T-cell (primary cell): ENCODE measurements at regions not wholly inside any gene's neighbourhood (a gene's known extent, or its start where the extent isn't known, plus 50 kb on each side); places are given as distances from the start of the nearest gene placed in this dataset.

Experiments used
- ATAC-seq, 4 experiments: fragments of 200-7000 bp in 3 of 4; fragments of 150-1000 bp in 1 of 4; cut with Tn5 transposase; replicated peaks in 1 of 4; 1 replicate in 3 of 4; 2 replicates in 1 of 4; pipeline ENCODE4 v1.10.0; 2021; ENCODE audit warnings: moderate library complexity in 3 of 4, mild to moderate bottlenecking in 2 of 4, moderate number of reproducible peaks in 1 of 4
- CTCF ChIA-PET, 2 donors: fragments of 300-600 bp; sonication (Branson Sonifier 250); formaldehyde crosslinking; loops; one replicate each; lab custom pipeline; 2022; ENCODE audit warnings: antibody characterized with exemption in 2 of 2; lab: Charles Lee
- POLR2A ChIA-PET, 2 donors: fragments of 300-600 bp; sonication (Branson Sonifier 250); formaldehyde crosslinking; loops; one replicate each; lab custom pipeline; 2022; ENCODE audit warnings: antibody characterized with exemption in 2 of 2; lab: Charles Lee
- DNase-seq, 35 experiments: peaks; one replicate each; pipeline versions ENCODE4 v3.0.0 to v3.0.0-alpha.2; 2013 to 2023
- H3K27ac ChIP-seq: one replicate; pipeline ENCODE4 v1.5.1; 2013; ENCODE audit warnings: low read length
- H3K27me3 ChIP-seq, 2 experiments: replicated peaks in 1 of 2; 1 replicate in 1 of 2; 2 replicates in 1 of 2; pipeline versions ENCODE4 v1.6.1 to v1.7.0; 2013; ENCODE audit warnings: low read length in 1 of 2, mixed read lengths in 1 of 2; ENCODE audit not compliant: control insufficient read depth in 2 of 2, insufficient read depth in 2 of 2; ENCODE audit errors: extremely low read depth in 1 of 2
- H3K36me3 ChIP-seq, 2 donors: 1 replicate in 1 of 2; 2 replicates in 1 of 2; pipeline versions ENCODE4 v1.6.1 to v1.7.0; 2013; ENCODE audit warnings: low read length in 1 of 2; ENCODE audit not compliant: control insufficient read depth in 2 of 2, insufficient read depth in 1 of 2; ENCODE audit errors: extremely low read depth in 1 of 2
- H3K4me1 ChIP-seq, 2 experiments: 1 replicate in 1 of 2; 2 replicates in 1 of 2; pipeline versions ENCODE4 v1.6.1 to v1.7.0; 2013; ENCODE audit warnings: low read length in 2 of 2, mixed read lengths in 1 of 2; ENCODE audit not compliant: insufficient read depth in 2 of 2, control insufficient read depth in 1 of 2; ENCODE audit errors: extremely low read depth in 1 of 2
- H3K4me3 ChIP-seq, 2 donors: 1 replicate in 1 of 2; 2 replicates in 1 of 2; pipeline versions ENCODE4 v1.5.1 to v1.7.0; 2013; ENCODE audit warnings: mild to moderate bottlenecking in 2 of 2, low read length in 1 of 2, moderate library complexity in 1 of 2; ENCODE audit not compliant: control insufficient read depth in 1 of 2; ENCODE audit errors: extremely low read depth in 1 of 2
- H3K9me3 ChIP-seq: 2 replicates; pipeline ENCODE4 v1.7.0; 2013
- H3K27ac Mint-ChIP-seq, 2 donors: one replicate each; pipeline ENCODE4 v1.8.0; 2020 to 2021; ENCODE audit warnings: mild to moderate bottlenecking in 2 of 2, mixed read lengths in 2 of 2
- H3K27me3 Mint-ChIP-seq, 2 donors: one replicate each; pipeline ENCODE4 v1.8.0; 2021 to 2022; ENCODE audit warnings: mixed read lengths in 2 of 2
- H3K36me3 Mint-ChIP-seq: one replicate; pipeline ENCODE4 v1.8.0; 2021; ENCODE audit warnings: mixed read lengths
- H3K4me1 Mint-ChIP-seq, 3 donors: one replicate each; pipeline ENCODE4 v1.8.0; 2020 to 2022; ENCODE audit warnings: mixed read lengths in 3 of 3, mild to moderate bottlenecking in 1 of 3
- H3K4me3 Mint-ChIP-seq, 3 donors: one replicate each; pipeline ENCODE4 v1.8.0; 2020 to 2022; ENCODE audit warnings: mild to moderate bottlenecking in 3 of 3, mixed read lengths in 3 of 3, moderate library complexity in 3 of 3
- H3K9me3 Mint-ChIP-seq, 3 donors: one replicate each; pipeline ENCODE4 v1.8.0; 2020 to 2022; ENCODE audit warnings: mixed read lengths in 3 of 3
- WGBS: methylation state at CpG from one replicate; pipeline ENCODE4 v1.1.5; 2013; ENCODE audit warnings: missing lambda C conversion rate; ENCODE audit not compliant: insufficient coverage; 5-methylcytosine and 5-hydroxymethylcytosine counted together

- no peaks in the 10 kb centered on the region for H3K36me3 Mint-ChIP-seq
- H3K4me1 Mint-ChIP-seq, result no peaks in the 10 kb centered on the region
- Histone ChIP-seq H3K27ac (no peak overlapping the region), H3K9me3 (no peaks in the 10 kb centered on the region), H3K4me3 (no peak overlapping the region), H3K27me3 (no peaks in the 10 kb centered on the region), H3K4me1 (no peaks in the 10 kb centered on the region), H3K36me3 (no peaks in the 10 kb centered on the region)
- peaks cover 0 to 4% of the 10 kb centered on the region in 2 donors for H3K27me3 Mint-ChIP-seq
- DNase-seq, result no peak
- no peak overlapping the region for H3K4me3 Mint-ChIP-seq
- no peaks in the 10 kb centered on the region for H3K9me3 Mint-ChIP-seq
- H3K27ac Mint-ChIP-seq, result no peak overlapping the region
- POLR2A ChIA-PET, result no interaction called here
- no CpG with 5 or more reads among the region's 1 CpG for WGBS
- CTCF ChIA-PET, result no interaction called here
- no peak for ATAC-seq
Observed at GRCh38 chr2:221653182-221653581, 81.1 kb upstream of the EPHA4 start.

GRCh38 chr2:221649051-221649775, 77.1 kb upstream of the EPHA4 start:
- DNase-seq (no peak), ATAC-seq (no peak)
- ChIA-PET CTCF (no interaction called here), POLR2A (no interaction called here)
- Mint-ChIP-seq H3K27me3 (peaks cover 0 to 3% of the 10 kb centered on the region in 2 donors), H3K27ac (no peak overlapping the region), H3K4me1 (no peaks in the 10 kb centered on the region), H3K9me3 (no peaks in the 10 kb centered on the region), H3K36me3 (no peaks in the 10 kb centered on the region), H3K4me3 (no peak overlapping the region)
- WGBS, result 86% methylated on average over 3 of the region's 5 CpGs
- no peaks in the 10 kb centered on the region for H3K27me3 ChIP-seq
- H3K4me1 ChIP-seq, result no peaks in the 10 kb centered on the region
- H3K9me3 ChIP-seq, result no peaks in the 10 kb centered on the region
- H3K36me3 ChIP-seq, result no peaks in the 10 kb centered on the region
- H3K27ac ChIP-seq, result no peak overlapping the region
- no peak overlapping the region for H3K4me3 ChIP-seq

- ChIA-PET POLR2A (no interaction called here), CTCF (no interaction called here)
- Mint-ChIP-seq H3K27me3 (peaks cover 0 to 3% of the 10 kb centered on the region in 2 donors), H3K27ac (no peak overlapping the region), H3K9me3 (peaks cover 0 to 5% (median 3%) of the 10 kb centered on the region in 3 donors), H3K4me3 (no peak overlapping the region), H3K4me1 (no peaks in the 10 kb centered on the region), H3K36me3 (no peaks in the 10 kb centered on the region)
- Histone ChIP-seq H3K36me3 (no peaks in the 10 kb centered on the region), H3K4me3 (no peak overlapping the region), H3K27me3 (no peaks in the 10 kb centered on the region), H3K9me3 (no peaks in the 10 kb centered on the region), H3K27ac (no peak overlapping the region), H3K4me1 (no peaks in the 10 kb centered on the region)
- DNase-seq (no peak), ATAC-seq (no peak)
- WGBS, result 100% methylated on average over 3 of the region's 3 CpGs
Observed at GRCh38 chr2:221642447-221642846, 70.3 kb upstream of the EPHA4 start.

- CTCF ChIA-PET, result no interaction called here
- no peak for ATAC-seq
- H3K9me3 Mint-ChIP-seq, result peaks cover 0 to 5% (median 3%) of the 10 kb centered on the region in 3 donors
- H3K4me3 Mint-ChIP-seq, result no peak overlapping the region
- Histone ChIP-seq H3K9me3 (no peaks in the 10 kb centered on the region), H3K36me3 (no peaks in the 10 kb centered on the region), H3K27ac (no peak overlapping the region), H3K4me1 (no peaks in the 10 kb centered on the region), H3K27me3 (no peaks in the 10 kb centered on the region), H3K4me3 (no peak overlapping the region)
- WGBS, result no CpG with 5 or more reads among the region's 13 CpGs
- H3K27ac Mint-ChIP-seq, result no peak overlapping the region
- no peak for DNase-seq
- no peaks in the 10 kb centered on the region for H3K4me1 Mint-ChIP-seq
- POLR2A ChIA-PET, result no interaction called here
- H3K27me3 Mint-ChIP-seq, result peaks cover 0 to 2% of the 10 kb centered on the region in 2 donors
- H3K36me3 Mint-ChIP-seq, result no peaks in the 10 kb centered on the region
Observed at GRCh38 chr2:221641181-221641871, 69.2 kb upstream of the EPHA4 start.

GRCh38 chr2:221640686-221641085, 68.6 kb upstream of the EPHA4 start:
- no peaks in the 10 kb centered on the region for H3K9me3 ChIP-seq
- no peaks in the 10 kb centered on the region for H3K27me3 ChIP-seq
- no peak for DNase-seq
- Mint-ChIP-seq H3K27me3 (peaks cover 0 to 2% of the 10 kb centered on the region in 2 donors), H3K27ac (no peak overlapping the region), H3K4me1 (no peaks in the 10 kb centered on the region), H3K4me3 (no peak overlapping the region), H3K36me3 (no peaks in the 10 kb centered on the region), H3K9me3 (peaks cover 0 to 5% (median 3%) of the 10 kb centered on the region in 3 donors)
- no CpG with 5 or more reads among the region's 1 CpG for WGBS
- H3K27ac ChIP-seq, result no peak overlapping the region
- H3K4me1 ChIP-seq, result no peaks in the 10 kb centered on the region
- ATAC-seq, result no peak
- POLR2A ChIA-PET, result no interaction called here
- no peaks in the 10 kb centered on the region for H3K36me3 ChIP-seq
- CTCF ChIA-PET, result no interaction called here
- no peak overlapping the region for H3K4me3 ChIP-seq

- Histone ChIP-seq H3K4me1 (no peaks in the 10 kb centered on the region), H3K27ac (no peak overlapping the region), H3K4me3 (no peak overlapping the region), H3K27me3 (no peaks in the 10 kb centered on the region), H3K36me3 (no peaks in the 10 kb centered on the region), H3K9me3 (no peaks in the 10 kb centered on the region)
- no peaks in the 10 kb centered on the region for H3K36me3 Mint-ChIP-seq
- WGBS, result 77% methylated on average over 2 of the region's 2 CpGs
- ChIA-PET POLR2A (no interaction called here), CTCF (no interaction called here)
- ATAC-seq (no peak), DNase-seq (no peak)
- H3K9me3 Mint-ChIP-seq, result peaks cover 0 to 5% (median 3%) of the 10 kb centered on the region in 3 donors
- H3K27ac Mint-ChIP-seq, result no peak overlapping the region
- H3K27me3 Mint-ChIP-seq, result peaks cover 0 to 2% of the 10 kb centered on the region in 2 donors
- H3K4me3 Mint-ChIP-seq, result no peak overlapping the region
- no peaks in the 10 kb centered on the region for H3K4me1 Mint-ChIP-seq
Observed at GRCh38 chr2:221637851-221638250, 65.7 kb upstream of the EPHA4 start.
